ENCODE measurements at regions not wholly inside any gene's neighbourhood (a gene's known extent, or its start where the extent isn't known, plus 50 kb on each side); places are given as distances from the start of the nearest gene placed in this dataset.

- no peak for TF ChIP-seq POLR2A (IDR thresholded peaks at IDR 0.05)
- TF ChIP-seq CTCF (IDR thresholded peaks at IDR 0.05), result no peak
- no peaks in the 10 kb centered on the region for H3K9me3 ChIP-seq
- 82% methylated on average over 4 of the region's 4 CpGs for WGBS (ENCODE audit: insufficient coverage, low coverage, low lambda C conversion rate, missing lambda C conversion rate)
- ATAC-seq (no peak), DNase-seq (no peak)
- no peak overlapping the region for H3K4me3 ChIP-seq
- intact Hi-C loops (cut with DNase I), result no loop called here
- H3K36me3 ChIP-seq, result no peaks in the 10 kb centered on the region
- no peaks in the 10 kb centered on the region for H3K27me3 ChIP-seq
- no peak overlapping the region for H3K27ac ChIP-seq
- H3K4me1 ChIP-seq, result no peaks in the 10 kb centered on the region
Measured at GRCh38 chr3:158882445-158882844, 80.6 kb downstream of the MFSD1 start.

- H3K36me3 ChIP-seq, result no peaks in the 10 kb centered on the region
- DNase-seq (no peak), ATAC-seq (peak; percentile 57 to 78 (median 70))
- no peak overlapping the region for H3K27ac ChIP-seq
- no peaks in the 10 kb centered on the region for H3K9me3 ChIP-seq
- WGBS (ENCODE audit: insufficient coverage, low coverage, low lambda C conversion rate, missing lambda C conversion rate), result 24% methylated on average over 6 of the region's 6 CpGs
- H3K4me1 ChIP-seq, result peaks cover 0 to 8% (median 0%) of the 10 kb centered on the region in 4 donors
- no peaks in the 10 kb centered on the region for H3K27me3 ChIP-seq
- intact Hi-C loops (cut with DNase I), result no loop called here
- H3K4me3 ChIP-seq, result no peak overlapping the region
- TF ChIP-seq POLR2A (IDR thresholded peaks at IDR 0.05) (no peak), CTCF (IDR thresholded peaks at IDR 0.05) (no peak)
Measured at GRCh38 chr3:158896729-158897128, 94.9 kb downstream of the MFSD1 start.

GRCh38 chr3:158906749-158907148 is 104.9 kb downstream of the MFSD1 start:
- TF ChIP-seq CTCF (IDR thresholded peaks at IDR 0.05) (no peak), POLR2A (IDR thresholded peaks at IDR 0.05) (no peak)
- Histone ChIP-seq H3K27ac (no peak overlapping the region), H3K9me3 (no peaks in the 10 kb centered on the region), H3K36me3 (no peaks in the 10 kb centered on the region), H3K4me3 (no peak overlapping the region), H3K27me3 (no peaks in the 10 kb centered on the region), H3K4me1 (no peaks in the 10 kb centered on the region)
- intact Hi-C loops (cut with DNase I), result loop anchor here in 1 of 2 donors (10.0 kb wide), 1 partner anchor 52 kb away; no protein-coding TSS in a partner anchor
- whole genome bisulfite sequencing (ENCODE audit: insufficient coverage, low coverage, low lambda C conversion rate, missing lambda C conversion rate), result 91% methylated on average over 1 of the region's 1 CpG
- DNase-seq (no peak), ATAC-seq (no peak)

- Histone ChIP-seq H3K27me3 (no peaks in the 10 kb centered on the region), H3K4me3 (no peak overlapping the region), H3K9me3 (no peaks in the 10 kb centered on the region), H3K4me1 (no peaks in the 10 kb centered on the region), H3K27ac (no peak overlapping the region), H3K36me3 (no peaks in the 10 kb centered on the region)
- 62% methylated on average over 2 of the region's 2 CpGs for WGBS (ENCODE audit: insufficient coverage, low coverage, low lambda C conversion rate, missing lambda C conversion rate)
- no peak for DNase-seq
- ATAC-seq, result no peak
- intact Hi-C loops (cut with DNase I), result loop anchor here in 1 of 2 donors (10.0 kb wide), 1 partner anchor 53 kb away; no protein-coding TSS in a partner anchor
- TF ChIP-seq CTCF (IDR thresholded peaks at IDR 0.05) (no peak), POLR2A (IDR thresholded peaks at IDR 0.05) (no peak)
Measured at GRCh38 chr3:158908187-158908734, 106.4 kb downstream of the MFSD1 start.
